Liver (tissue), 3 donors: ENCODE measurements at regions not wholly inside any gene's neighbourhood (a gene's known extent, or its start where the extent isn't known, plus 50 kb on each side); places are given as distances from the start of the nearest gene placed in this dataset.

ENCODE experiments used
- CTCF ChIP-seq: fragments of 150-350 bp; IDR thresholded peaks from 2 replicates; pipeline ENCODE4 v1.5.1; 2017; ENCODE audit warnings: improper control_type of control experiment, low read depth, low read length; ENCODE audit not compliant: missing input control
- JUND ChIP-seq, 2 donors: IDR thresholded peaks; 2 replicates each; pipeline ENCODE4 v1.6.1; 2016; ENCODE audit warnings: antibody characterized with exemption in 2 of 2
- TF ChIP-seq, protein P1 (sequence below): IDR thresholded peaks from 2 replicates; pipeline ENCODE4 v1.6.1; 2016; ENCODE audit warnings: antibody characterized with exemption, mild to moderate bottlenecking
- TF ChIP-seq, protein P2 (sequence below): IDR thresholded peaks from 2 replicates; pipeline ENCODE4 v1.6.1; 2016; ENCODE audit warnings: antibody characterized with exemption
- donor health status: healthy.
- donor health status: healthy.

DNA sequence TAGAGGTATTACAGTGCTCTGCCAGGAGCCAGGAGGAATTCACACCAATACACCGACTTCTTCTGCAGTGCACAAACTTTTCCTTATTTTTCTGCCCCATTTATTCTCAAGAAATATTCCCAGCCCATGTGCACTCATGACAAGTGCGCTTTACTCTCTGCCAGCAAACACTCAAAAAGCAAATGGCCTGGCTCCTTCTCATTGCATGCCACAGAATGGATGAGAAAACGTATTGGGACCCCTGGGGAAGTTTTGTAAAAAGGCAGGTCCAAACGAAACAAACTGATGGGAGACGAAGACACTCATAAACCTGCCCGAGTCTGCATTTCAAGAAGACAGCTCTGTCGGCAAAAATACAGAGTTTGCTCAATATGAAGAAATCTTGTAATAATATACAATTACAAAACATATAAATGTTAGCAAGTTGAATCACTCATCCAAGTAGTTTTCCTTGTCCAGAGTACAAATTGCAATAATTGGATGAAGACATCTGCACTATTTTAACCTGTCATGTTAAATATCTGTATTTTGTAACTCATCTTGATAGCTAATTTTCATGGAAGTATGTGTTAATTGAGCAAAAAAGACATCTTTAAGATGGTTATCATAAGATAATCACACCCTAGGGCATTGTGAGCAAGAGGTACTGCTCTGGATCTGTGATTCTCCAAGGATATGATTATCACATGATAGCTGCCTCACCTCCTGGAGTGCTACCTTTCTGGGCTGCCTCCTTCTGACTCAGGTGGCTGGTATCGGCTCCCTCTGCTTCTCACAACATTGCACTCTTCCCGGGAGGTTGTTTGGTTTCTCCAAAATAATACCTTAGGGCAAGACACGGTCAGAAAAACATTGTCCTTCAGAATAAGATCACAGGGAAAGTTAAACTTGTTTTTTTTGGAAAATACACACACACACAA lies 260.8 kb upstream of the G2E3 start:
- TF ChIP-seq, protein P1, sequence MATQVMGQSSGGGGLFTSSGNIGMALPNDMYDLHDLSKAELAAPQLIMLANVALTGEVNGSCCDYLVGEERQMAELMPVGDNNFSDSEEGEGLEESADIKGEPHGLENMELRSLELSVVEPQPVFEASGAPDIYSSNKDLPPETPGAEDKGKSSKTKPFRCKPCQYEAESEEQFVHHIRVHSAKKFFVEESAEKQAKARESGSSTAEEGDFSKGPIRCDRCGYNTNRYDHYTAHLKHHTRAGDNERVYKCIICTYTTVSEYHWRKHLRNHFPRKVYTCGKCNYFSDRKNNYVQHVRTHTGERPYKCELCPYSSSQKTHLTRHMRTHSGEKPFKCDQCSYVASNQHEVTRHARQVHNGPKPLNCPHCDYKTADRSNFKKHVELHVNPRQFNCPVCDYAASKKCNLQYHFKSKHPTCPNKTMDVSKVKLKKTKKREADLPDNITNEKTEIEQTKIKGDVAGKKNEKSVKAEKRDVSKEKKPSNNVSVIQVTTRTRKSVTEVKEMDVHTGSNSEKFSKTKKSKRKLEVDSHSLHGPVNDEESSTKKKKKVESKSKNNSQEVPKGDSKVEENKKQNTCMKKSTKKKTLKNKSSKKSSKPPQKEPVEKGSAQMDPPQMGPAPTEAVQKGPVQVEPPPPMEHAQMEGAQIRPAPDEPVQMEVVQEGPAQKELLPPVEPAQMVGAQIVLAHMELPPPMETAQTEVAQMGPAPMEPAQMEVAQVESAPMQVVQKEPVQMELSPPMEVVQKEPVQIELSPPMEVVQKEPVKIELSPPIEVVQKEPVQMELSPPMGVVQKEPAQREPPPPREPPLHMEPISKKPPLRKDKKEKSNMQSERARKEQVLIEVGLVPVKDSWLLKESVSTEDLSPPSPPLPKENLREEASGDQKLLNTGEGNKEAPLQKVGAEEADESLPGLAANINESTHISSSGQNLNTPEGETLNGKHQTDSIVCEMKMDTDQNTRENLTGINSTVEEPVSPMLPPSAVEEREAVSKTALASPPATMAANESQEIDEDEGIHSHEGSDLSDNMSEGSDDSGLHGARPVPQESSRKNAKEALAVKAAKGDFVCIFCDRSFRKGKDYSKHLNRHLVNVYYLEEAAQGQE: no peak
- TF ChIP-seq JUND (IDR thresholded peaks at IDR 0.05) (no peak), CTCF (no peak)
- TF ChIP-seq, protein P2, sequence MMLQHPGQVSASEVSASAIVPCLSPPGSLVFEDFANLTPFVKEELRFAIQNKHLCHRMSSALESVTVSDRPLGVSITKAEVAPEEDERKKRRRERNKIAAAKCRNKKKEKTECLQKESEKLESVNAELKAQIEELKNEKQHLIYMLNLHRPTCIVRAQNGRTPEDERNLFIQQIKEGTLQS: no peak
